Stomach (tissue), 8 donors: ENCODE measurements at regions not wholly inside any gene's neighbourhood (a gene's known extent, or its start where the extent isn't known, plus 50 kb on each side); places are given as distances from the start of the nearest gene placed in this dataset.

ENCODE experiments used
- DNase-seq, 2 donors: peaks; one replicate each; pipeline versions ENCODE4 v3.0.0 to v3.0.0-alpha.2; 2013 to 2019
- H3K27ac ChIP-seq, 5 donors: fragments of 200-600 bp in 4 of 5; sonication (generic) in 4 of 5; one replicate each; pipeline ENCODE4 v1.5.1; 2013 to 2019; ENCODE audit warnings: mild to moderate bottlenecking in 1 of 5, moderate library complexity in 1 of 5
- H3K27me3 ChIP-seq, 3 donors: fragments of 200-600 bp; sonication (generic); one replicate each; pipeline ENCODE4 v1.5.1; 2017 to 2019; ENCODE audit warnings: mixed run types in 1 of 3
- H3K36me3 ChIP-seq, 4 donors: fragments of 200-600 bp; sonication (generic); 1 replicate in 3 of 4; 2 replicates in 1 of 4; pipeline ENCODE4 v1.5.1; 2016 to 2019
- H3K4me1 ChIP-seq, 4 donors: fragments of 200-600 bp; sonication (generic); one replicate each; pipeline ENCODE4 v1.5.1; 2016 to 2019
- H3K4me3 ChIP-seq, 4 donors: fragments of 200-600 bp; sonication (generic) in 3 of 4; one replicate each; pipeline ENCODE4 v1.5.1; 2016 to 2019; ENCODE audit warnings: mild to moderate bottlenecking in 1 of 4
- H3K9me3 ChIP-seq, 4 donors: fragments of 200-600 bp; sonication (generic); one replicate each; pipeline ENCODE4 v1.5.1; 2016 to 2019
- CTCF ChIP-seq, 7 experiments: fragments of 450-650 bp in 4 of 7; fragments of 200-600 bp in 3 of 7; sonication (generic) in 3 of 7; IDR thresholded peaks; one replicate each; pipeline ENCODE4 v1.5.1; 2016 to 2019; ENCODE audit warnings: antibody characterized with exemption in 7 of 7, control low read depth in 2 of 7, mild to moderate bottlenecking in 1 of 7
- EP300 ChIP-seq: sonication (generic); formaldehyde crosslinking; IDR thresholded peaks from one replicate; pipeline ENCODE4 v1.6.1; 2017; ENCODE audit warnings: antibody characterized with exemption
- POLR2A ChIP-seq, 4 donors: fragments of 450-650 bp; IDR thresholded peaks; one replicate each; pipeline ENCODE4 v1.6.1; 2016; ENCODE audit warnings: antibody characterized with exemption in 4 of 4, control low read depth in 2 of 4, mild to moderate bottlenecking in 1 of 4, moderate library complexity in 1 of 4
- POLR2AphosphoS5 ChIP-seq, 3 donors: sonication (generic); formaldehyde crosslinking; IDR thresholded peaks; one replicate each; pipeline ENCODE4 v1.6.1; 2016; ENCODE audit warnings: antibody characterized with exemption in 3 of 3
- WGBS, 5 donors: extraction: QIAGEN DNeasy Blood & Tissue Kit in 3 of 5; methylation state at CpG; one replicate each; pipeline versions ENCODE4 v1.1.5 to v1.1.7; 2013 to 2018; 5-methylcytosine and 5-hydroxymethylcytosine counted together
- intact Hi-C: fragments of 100-400 bp; cut with DNase I; formaldehyde crosslinking; loops from one replicate; pipeline ENCODE4 v1.15.1; 2023; ENCODE audit warnings: low total_unique reads
- donor health status: healthy with polysubstance abuse.
- donor health status: Bipolar disorder and iron deficiency.
- donor health status: healthy.

GRCh38 chr6:170032706-170033309, 258.1 kb downstream of the DLL1 start:
- DNase-seq: peak in 1 of 2 donors; percentile 7
- Histone ChIP-seq H3K36me3 (no peaks in the 10 kb centered on the region), H3K4me3 (no peak overlapping the region), H3K27ac (no peak overlapping the region), H3K9me3 (peaks cover 3 to 9% (median 5%) of the 10 kb centered on the region in 4 donors), H3K4me1 (peaks cover 11 to 32% (median 18%) of the 10 kb centered on the region in 4 donors), H3K27me3 (no peaks in the 10 kb centered on the region)
- intact Hi-C loops: no loop called here
- WGBS, 5 donors: 92 to 98% (median 97%) methylated on average over 9 of the region's 9 CpGs
- no peak for TF ChIP-seq POLR2A (IDR thresholded peaks at IDR 0.05)
- no peak for TF ChIP-seq EP300
- no peak for TF ChIP-seq CTCF (IDR thresholded peaks at IDR 0.05)
- TF ChIP-seq POLR2AphosphoS5 (IDR thresholded peaks at IDR 0.05): no peak

GRCh38 chr6:170032197-170032596, 258.7 kb downstream of the DLL1 start:
- TF ChIP-seq POLR2A (IDR thresholded peaks at IDR 0.05): no peak
- TF ChIP-seq POLR2AphosphoS5 (IDR thresholded peaks at IDR 0.05): no peak
- H3K9me3 ChIP-seq: peaks cover 3 to 9% (median 5%) of the 10 kb centered on the region in 4 donors
- intact Hi-C loops: no loop called here
- no peaks in the 10 kb centered on the region for H3K36me3 ChIP-seq
- no peaks in the 10 kb centered on the region for H3K27me3 ChIP-seq
- WGBS, 5 donors: 89 to 93% (median 90%) methylated on average over 6 of the region's 6 CpGs
- H3K4me1 ChIP-seq: peaks cover 12 to 38% (median 20%) of the 10 kb centered on the region in 4 donors
- H3K27ac ChIP-seq: no peak overlapping the region
- H3K4me3 ChIP-seq: no peak overlapping the region
- peak in 1 of 2 donors; percentile 22 for DNase-seq

- TF ChIP-seq POLR2AphosphoS5 (IDR thresholded peaks at IDR 0.05) (no peak), CTCF (IDR thresholded peaks at IDR 0.05) (no peak), POLR2A (IDR thresholded peaks at IDR 0.05) (no peak), EP300 (no peak)
- peaks cover 3 to 9% (median 5%) of the 10 kb centered on the region in 4 donors for H3K9me3 ChIP-seq
- 81 to 90% (median 87%) methylated on average over 11 of the region's 11 CpGs for WGBS, 5 donors
- intact Hi-C loops: no loop called here
- peak overlapping the region in 3 of 5 donors; percentile 16 to 63 (median 37) for H3K27ac ChIP-seq
- DNase-seq: peak in 1 of 2 donors; percentile 25
- H3K4me1 ChIP-seq: peaks cover 17 to 43% (median 24%) of the 10 kb centered on the region in 4 donors
- H3K4me3 ChIP-seq: no peak overlapping the region
- H3K27me3 ChIP-seq: no peaks in the 10 kb centered on the region
- H3K36me3 ChIP-seq: no peaks in the 10 kb centered on the region
These were observed 259.2 kb downstream of the DLL1 start for GRCh38 chr6:170031684-170032121.

- intact Hi-C loops: no loop called here
- peak; percentile 64 to 85 for DNase-seq
- no peaks in the 10 kb centered on the region for H3K27me3 ChIP-seq
- 24 to 51% (median 29%) methylated on average over 15 to 16 of the region's 16 CpGs for WGBS, 5 donors
- peaks cover 19 to 51% (median 32%) of the 10 kb centered on the region in 4 donors for H3K4me1 ChIP-seq
- peaks cover 1 to 5% (median 4%) of the 10 kb centered on the region in 4 donors for H3K9me3 ChIP-seq
- no peak overlapping the region for H3K4me3 ChIP-seq
- peak overlapping the region in 4 of 5 donors; percentile 8 to 63 (median 26) for H3K27ac ChIP-seq
- no peaks in the 10 kb centered on the region for H3K36me3 ChIP-seq
- TF ChIP-seq POLR2AphosphoS5 (IDR thresholded peaks at IDR 0.05) (peak; percentile 42 to 73 (median 45)), EP300 (peak; percentile 5), POLR2A (IDR thresholded peaks at IDR 0.05) (no peak)
These were observed 259.9 kb downstream of the DLL1 start for GRCh38 chr6:170030821-170031471.

GRCh38 chr6:170030284-170030815, 260.5 kb downstream of the DLL1 start:
- peaks cover 0 to 5% (median 4%) of the 10 kb centered on the region in 4 donors for H3K9me3 ChIP-seq
- no peaks in the 10 kb centered on the region for H3K27me3 ChIP-seq
- H3K36me3 ChIP-seq: no peaks in the 10 kb centered on the region
- H3K27ac ChIP-seq: peak overlapping the region in 2 of 5 donors; percentile 37 to 63
- H3K4me1 ChIP-seq: peaks cover 19 to 57% (median 37%) of the 10 kb centered on the region in 4 donors
- DNase-seq: peak in 1 of 2 donors; percentile 22
- TF ChIP-seq CTCF (IDR thresholded peaks at IDR 0.05): no peak
- TF ChIP-seq POLR2AphosphoS5 (IDR thresholded peaks at IDR 0.05): no peak
- TF ChIP-seq EP300: no peak
- TF ChIP-seq POLR2A (IDR thresholded peaks at IDR 0.05): no peak
- intact Hi-C loops: no loop called here
- H3K4me3 ChIP-seq: no peak overlapping the region
- WGBS, 5 donors: 77 to 86% (median 81%) methylated on average over 12 of the region's 12 CpGs
